Keratinocyte (primary cell): ENCODE measurements at regions not wholly inside any gene's neighbourhood (a gene's known extent, or its start where the extent isn't known, plus 50 kb on each side); places are given as distances from the start of the nearest gene placed in this dataset.

Experiments
- EZH2 ChIP-seq: IDR thresholded peaks from one replicate; pipeline ENCODE4 v1.6.1; 2012; ENCODE audit warnings: inconsistent platforms, mild to moderate bottlenecking, low read length, moderate library complexity
- TF ChIP-seq, protein P1 (sequence below), 3 experiments: IDR thresholded peaks in 1 of 3; conservative IDR thresholded peaks in 1 of 3; optimal IDR thresholded peaks in 1 of 3; 2 replicates in 2 of 3; 3 replicates in 1 of 3; pipeline versions ENCODE3 to v1.5.1; 2011; ENCODE audit warnings: low read length in 3 of 3, mild to moderate bottlenecking in 3 of 3, moderate library complexity in 2 of 3, control low read depth in 1 of 3, inconsistent platforms in 1 of 3; ENCODE audit not compliant: insufficient read depth in 2 of 3; ENCODE audit errors: extremely low read depth in 1 of 3

DNA sequence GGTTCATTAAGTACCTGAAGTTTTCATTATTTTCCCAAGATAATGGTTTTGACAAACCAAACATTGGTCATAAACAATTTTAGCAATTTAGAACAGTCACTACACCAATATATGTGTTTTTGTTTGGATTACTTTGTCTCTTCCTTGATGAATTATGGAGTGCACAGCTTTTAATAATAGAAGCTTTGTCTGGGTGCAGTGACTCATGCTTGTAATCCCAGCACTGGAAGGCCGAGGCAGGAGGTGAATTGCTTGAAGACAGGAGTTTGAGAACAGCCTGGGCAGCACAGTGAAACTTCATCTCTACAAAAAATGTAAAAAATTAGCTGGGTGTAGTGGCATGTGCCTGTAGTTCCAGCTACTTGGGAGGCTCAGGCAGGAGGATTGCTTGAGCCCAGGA is 89.4 kb upstream of the ANKEF1 start:
- TF ChIP-seq, protein P1, sequence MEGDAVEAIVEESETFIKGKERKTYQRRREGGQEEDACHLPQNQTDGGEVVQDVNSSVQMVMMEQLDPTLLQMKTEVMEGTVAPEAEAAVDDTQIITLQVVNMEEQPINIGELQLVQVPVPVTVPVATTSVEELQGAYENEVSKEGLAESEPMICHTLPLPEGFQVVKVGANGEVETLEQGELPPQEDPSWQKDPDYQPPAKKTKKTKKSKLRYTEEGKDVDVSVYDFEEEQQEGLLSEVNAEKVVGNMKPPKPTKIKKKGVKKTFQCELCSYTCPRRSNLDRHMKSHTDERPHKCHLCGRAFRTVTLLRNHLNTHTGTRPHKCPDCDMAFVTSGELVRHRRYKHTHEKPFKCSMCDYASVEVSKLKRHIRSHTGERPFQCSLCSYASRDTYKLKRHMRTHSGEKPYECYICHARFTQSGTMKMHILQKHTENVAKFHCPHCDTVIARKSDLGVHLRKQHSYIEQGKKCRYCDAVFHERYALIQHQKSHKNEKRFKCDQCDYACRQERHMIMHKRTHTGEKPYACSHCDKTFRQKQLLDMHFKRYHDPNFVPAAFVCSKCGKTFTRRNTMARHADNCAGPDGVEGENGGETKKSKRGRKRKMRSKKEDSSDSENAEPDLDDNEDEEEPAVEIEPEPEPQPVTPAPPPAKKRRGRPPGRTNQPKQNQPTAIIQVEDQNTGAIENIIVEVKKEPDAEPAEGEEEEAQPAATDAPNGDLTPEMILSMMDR (optimal IDR thresholded peaks at IDR 0.05 in 1 of 3, IDR thresholded peaks at IDR 0.05 in 1 of 3, conservative IDR thresholded peaks at IDR 0.05 in 1 of 3; ENCODE audit: extremely low read depth in 1 of 3, insufficient read depth in 2 of 3, low read length in 3 of 3), result no peak
- no peak for TF ChIP-seq EZH2
